IMR-90 (cell line): ENCODE measurements at regions not wholly inside any gene's neighbourhood (a gene's known extent, or its start where the extent isn't known, plus 50 kb on each side); places are given as distances from the start of the nearest gene placed in this dataset.

Experiments
- ATAC-seq: fragments of 200-7000 bp; cut with Tn5 transposase; 2 replicates; pipeline ENCODE4 v1.9.1; 2020; ENCODE audit warnings: low read depth, mild to moderate bottlenecking, moderate library complexity
- BruUV-seq: library from RNA; stranded (reverse); fragments of 400-500 nt; replicated peaks from 2 replicates; lab custom pipeline; 2021; lab: Mats Ljungman, UMichigan
- CTCF ChIA-PET: fragments of 300-600 bp; formaldehyde crosslinking; extraction: SDS; loops from one replicate; lab custom pipeline; 2021; ENCODE audit warnings: antibody characterized with exemption; lab: Yijun Ruan, JAX
- POLR2A ChIA-PET: fragments of 300-600 bp; sonication (Branson Sonifier 250); formaldehyde crosslinking; loops from one replicate; lab custom pipeline; 2022; ENCODE audit warnings: antibody characterized with exemption; ENCODE audit not compliant: unreplicated experiment; lab: Charles Lee
- DNase-seq: peaks from one replicate; pipeline ENCODE4 v3.0.0; 2013
- H2AFZ ChIP-seq: replicated peaks from 2 replicates; pipeline ENCODE3; 2013; ENCODE audit warnings: low read length, mild to moderate bottlenecking; ENCODE audit not compliant: poor library complexity
- H2AK5ac ChIP-seq: 2 replicates; pipeline ENCODE4 v1.6.1; 2013; ENCODE audit warnings: low read depth, low read length, inconsistent platforms
- H2AK9ac ChIP-seq: replicated peaks from 2 replicates; pipeline ENCODE3; 2013; ENCODE audit warnings: mild to moderate bottlenecking, low read depth, low read length, moderate library complexity; ENCODE audit not compliant: poor library complexity
- H2BK120ac ChIP-seq: 2 replicates; pipeline ENCODE4 v1.6.1; 2013; ENCODE audit warnings: low read depth, low read length, inconsistent platforms
- H2BK15ac ChIP-seq: 3 replicates; pipeline ENCODE4 v1.6.1; 2013; ENCODE audit warnings: low read depth, low read length, inconsistent platforms
- H2BK20ac ChIP-seq: 2 replicates; pipeline ENCODE4 v1.6.1; 2013; ENCODE audit warnings: low read depth, mild to moderate bottlenecking, inconsistent platforms, low read length, moderate library complexity
- H2BK5ac ChIP-seq: 2 replicates; pipeline ENCODE4 v1.6.1; 2013; ENCODE audit warnings: mild to moderate bottlenecking, low read depth, low read length, inconsistent platforms; ENCODE audit not compliant: poor library complexity, severe bottlenecking
- H3K14ac ChIP-seq: replicated peaks from 2 replicates; pipeline ENCODE4 v1.6.1; 2013; ENCODE audit warnings: low read depth, low read length, inconsistent platforms
- H3K18ac ChIP-seq: 2 replicates; pipeline ENCODE4 v1.6.1; 2013; ENCODE audit warnings: low read depth, low read length, control low read depth
- H3K23ac ChIP-seq: 2 replicates; pipeline ENCODE4 v1.6.1; 2013; ENCODE audit warnings: low read depth, low read length, inconsistent platforms
- H3K27ac ChIP-seq: 2 replicates; pipeline ENCODE4 v1.5.1; 2013; ENCODE audit warnings: mild to moderate bottlenecking, control low read depth, low read length; ENCODE audit not compliant: insufficient read depth
- H3K27me3 ChIP-seq: 2 replicates; pipeline ENCODE4 v1.6.1; 2013; ENCODE audit warnings: low read length; ENCODE audit not compliant: control insufficient read depth, insufficient read depth
- H3K36me3 ChIP-seq: 2 replicates; pipeline ENCODE4 v1.6.1; 2013; ENCODE audit warnings: low read length, mixed read lengths; ENCODE audit not compliant: control insufficient read depth, insufficient read depth
- H3K4ac ChIP-seq: 2 replicates; pipeline ENCODE4 v1.6.1; 2013; ENCODE audit warnings: low read depth, low read length, inconsistent platforms
- H3K4me1 ChIP-seq: 2 replicates; pipeline ENCODE4 v1.6.1; 2013; ENCODE audit warnings: low read length, mixed read lengths; ENCODE audit not compliant: control insufficient read depth, insufficient read depth
- H3K4me2 ChIP-seq: 2 replicates; pipeline ENCODE4 v1.6.1; 2013; ENCODE audit warnings: low read depth, mild to moderate bottlenecking, control low read depth, low read length, moderate library complexity
- H3K4me3 ChIP-seq: 2 replicates; pipeline ENCODE4 v1.5.1; 2013; ENCODE audit warnings: low read depth, mild to moderate bottlenecking, control low read depth, low read length, moderate library complexity; ENCODE audit not compliant: insufficient read depth
- H3K56ac ChIP-seq: 2 replicates; pipeline ENCODE4 v1.6.1; 2013; ENCODE audit warnings: low read length, inconsistent platforms; ENCODE audit not compliant: insufficient read depth; ENCODE audit errors: extremely low read depth
- H3K79me1 ChIP-seq, 2 experiments: 2 replicates each; pipeline ENCODE4 v1.6.1; 2013; ENCODE audit warnings: low read length in 2 of 2, inconsistent platforms in 1 of 2, low read depth in 1 of 2
- H3K9ac ChIP-seq: 2 replicates; pipeline ENCODE4 v1.6.1; 2013; ENCODE audit warnings: low read depth, low read length, control low read depth
- H3K9me1 ChIP-seq: 2 replicates; pipeline ENCODE4 v1.6.1; 2013; ENCODE audit warnings: low read length, inconsistent platforms; ENCODE audit not compliant: insufficient read depth
- H3K9me3 ChIP-seq: 2 replicates; pipeline ENCODE4 v1.6.1; 2013; ENCODE audit warnings: low read length; ENCODE audit not compliant: control insufficient read depth, insufficient read depth
- H4K20me1 ChIP-seq: 2 replicates; pipeline ENCODE4 v1.6.1; 2013; ENCODE audit warnings: low read length, inconsistent platforms; ENCODE audit not compliant: insufficient read depth
- H4K5ac ChIP-seq: 2 replicates; pipeline ENCODE4 v1.6.1; 2013; ENCODE audit warnings: mild to moderate bottlenecking, low read depth, low read length, control low read depth
- H4K8ac ChIP-seq, 2 experiments: 2 replicates each; pipeline ENCODE4 v1.6.1; 2013; ENCODE audit warnings: low read depth in 2 of 2, low read length in 2 of 2, control low read depth in 1 of 2, inconsistent platforms in 1 of 2
- H4K91ac ChIP-seq: 2 replicates; pipeline ENCODE4 v1.6.1; 2013; ENCODE audit warnings: low read depth, low read length, inconsistent platforms; ENCODE audit not compliant: insufficient read depth
- BHLHE40 ChIP-seq: fragments of 150-350 bp; IDR thresholded peaks from 2 replicates; pipeline ENCODE4 v1.6.1; 2016; ENCODE audit warnings: mild to moderate bottlenecking, low read depth, low read length
- ELK1 ChIP-seq: fragments of 150-350 bp; IDR thresholded peaks from 2 replicates; pipeline ENCODE4 v1.6.1; 2016; ENCODE audit warnings: low read depth, mild to moderate bottlenecking, low read length, moderate library complexity, borderline replicate concordance
- MAFK ChIP-seq: IDR thresholded peaks from 2 replicates; pipeline ENCODE4 v1.6.1; 2012; ENCODE audit warnings: low read depth, low read length, improper control_type of control experiment
- MAZ ChIP-seq: IDR thresholded peaks from 2 replicates; pipeline ENCODE4 v1.6.1; 2012; ENCODE audit warnings: low read depth, mild to moderate bottlenecking, low read length, improper control_type of control experiment, moderate library complexity, borderline replicate concordance
- NFE2L2 ChIP-seq: fragments of 150-350 bp; IDR thresholded peaks from 2 replicates; pipeline ENCODE4 v1.6.1; 2016; ENCODE audit warnings: low read depth, mild to moderate bottlenecking, low read length
- POLR2A ChIP-seq: IDR thresholded peaks from 2 replicates; pipeline ENCODE4 v1.6.1; 2012; ENCODE audit warnings: mild to moderate bottlenecking, low read depth, low read length
- RAD21 ChIP-seq: IDR thresholded peaks from 2 replicates; pipeline ENCODE4 v1.6.1; 2012; ENCODE audit warnings: low read length, improper control_type of control experiment
- RCOR1 ChIP-seq: IDR thresholded peaks from 2 replicates; pipeline ENCODE4 v1.6.1; 2012; ENCODE audit warnings: mild to moderate bottlenecking, low read length, improper control_type of control experiment; ENCODE audit not compliant: insufficient replicate concordance
- RFX5 ChIP-seq: IDR thresholded peaks from 2 replicates; pipeline ENCODE4 v1.8.0; 2012; ENCODE audit warnings: low read depth, mild to moderate bottlenecking, low read length, moderate library complexity
- SMC3 ChIP-seq: fragments of 150-350 bp; IDR thresholded peaks from 2 replicates; pipeline ENCODE4 v1.6.1; 2016; ENCODE audit warnings: low read depth, mild to moderate bottlenecking, antibody characterized with exemption, low read length, moderate library complexity
- WGBS, 2 experiments: methylation state at CpG; one replicate each; pipeline versions ENCODE4 v1.1.5 to v1.1.7; 2013; ENCODE audit warnings: missing lambda C conversion rate in 2 of 2; ENCODE audit not compliant: insufficient read length in 1 of 2; ENCODE audit errors: extremely low coverage in 2 of 2; 5-methylcytosine and 5-hydroxymethylcytosine counted together
- dilution Hi-C: fragments of 300-500 bp; cut with HindIII; formaldehyde crosslinking; loops from one replicate; pipeline ENCODE4 v1.14.3; 2018; ENCODE audit warnings: low sequenced_read_pairs; ENCODE audit not compliant: unreplicated experiment
- in situ Hi-C: fragments of 300-500 bp; cut with MboI; formaldehyde crosslinking; loops from 3 replicates; pipeline ENCODE4 v1.14.3; 2019; ENCODE audit warnings: low sequenced_read_pairs, inconsistent platforms, mixed read lengths
- intact Hi-C: fragments of 100-400 bp; cut with micrococcal nuclease; formaldehyde crosslinking; loops from 2 replicates; pipeline ENCODE4 v1.10.0; 2022

DNA sequence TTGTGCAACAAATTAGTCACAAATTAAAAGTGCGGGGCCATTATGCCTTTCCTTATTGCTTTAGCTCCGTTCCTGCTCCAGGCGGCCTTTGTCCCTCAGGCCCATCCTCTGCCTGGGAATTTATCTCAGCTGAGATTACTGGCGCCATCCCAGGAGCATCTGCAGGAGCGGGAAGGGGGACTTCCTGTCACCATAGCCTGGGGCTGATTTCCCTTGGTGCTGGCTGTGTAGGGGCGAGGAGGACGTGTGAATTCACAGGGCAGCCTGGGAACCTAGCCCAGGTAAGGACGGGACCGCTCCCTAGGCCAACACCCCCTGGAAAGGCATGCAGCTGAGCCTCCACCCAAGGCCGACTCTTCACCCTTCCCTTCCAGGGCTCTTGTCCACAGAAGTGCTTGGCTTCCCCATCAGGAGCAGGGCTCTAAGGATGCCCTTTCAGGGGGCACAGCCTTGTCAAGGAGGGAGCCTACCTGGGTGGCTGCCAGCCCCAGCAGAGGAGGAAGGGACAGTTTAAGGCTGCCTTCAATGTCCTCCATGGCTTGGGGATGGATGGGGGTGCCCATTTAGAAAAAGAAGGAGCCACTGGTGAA, 72.6 kb upstream of the NKX1-1 start:
- TF ChIP-seq RCOR1 (no peak), SMC3 (no peak), MAZ (no peak), RFX5 (no peak), RAD21 (no peak), NFE2L2 (no peak), MAFK (no peak), ELK1 (no peak), POLR2A (no peak), BHLHE40 (no peak)
- H3K23ac ChIP-seq: no peak overlapping the region
- H3K9me1 ChIP-seq: no peaks in the 10 kb centered on the region
- dilution Hi-C loops: no loop called here
- H2AFZ ChIP-seq: peak overlapping the region; percentile 13
- H3K36me3 ChIP-seq: no peaks in the 10 kb centered on the region
- H3K4me1 ChIP-seq: no peaks in the 10 kb centered on the region
- peaks cover 6% of the 10 kb centered on the region; the same call in 1 of the 2 replicates for H3K9me3 ChIP-seq
- no peak overlapping the region for H2AK5ac ChIP-seq
- in situ Hi-C loops: no loop called here
- ATAC-seq (no peak), DNase-seq (no peak)
- POLR2A ChIA-PET: no interaction called here
- no peaks in the 10 kb centered on the region for H3K79me1 ChIP-seq
- no peak overlapping the region for H3K18ac ChIP-seq
- H3K56ac ChIP-seq: no peak overlapping the region
- CTCF ChIA-PET: no interaction called here
- no peak overlapping the region for H2BK15ac ChIP-seq
- H4K20me1 ChIP-seq: no peaks in the 10 kb centered on the region
- no peak overlapping the region for H3K9ac ChIP-seq
- H4K8ac ChIP-seq: no peak overlapping the region
- no peak overlapping the region for H3K14ac ChIP-seq
- no peak overlapping the region for H2BK120ac ChIP-seq
- H2BK5ac ChIP-seq: no peak overlapping the region
- no peak overlapping the region for H4K5ac ChIP-seq
- H3K4me3 ChIP-seq: no peak overlapping the region
- intact Hi-C loops: no loop called here
- H3K27me3 ChIP-seq: no peaks in the 10 kb centered on the region; the same call in 1 of the 2 replicates
- no peak overlapping the region for H2BK20ac ChIP-seq
- no peak overlapping the region for H2AK9ac ChIP-seq
- no peak overlapping the region for H4K91ac ChIP-seq
- H3K27ac ChIP-seq: no peak overlapping the region
- H3K4ac ChIP-seq: no peak overlapping the region
- H3K4me2 ChIP-seq: no peak overlapping the region
- BruUV-seq: no TSS peak
- no CpG with 5 or more reads among the region's 10 CpGs for WGBS, 2 experiments
